ENCODE measurements at regions not wholly inside any gene's neighbourhood (a gene's known extent, or its start where the extent isn't known, plus 50 kb on each side); places are given as distances from the start of the nearest gene placed in this dataset.

- DNase-seq, result no peak
These were observed 50.0 kb upstream of the LCTL start for GRCh38 chr15:66615846-66616245.

DNA sequence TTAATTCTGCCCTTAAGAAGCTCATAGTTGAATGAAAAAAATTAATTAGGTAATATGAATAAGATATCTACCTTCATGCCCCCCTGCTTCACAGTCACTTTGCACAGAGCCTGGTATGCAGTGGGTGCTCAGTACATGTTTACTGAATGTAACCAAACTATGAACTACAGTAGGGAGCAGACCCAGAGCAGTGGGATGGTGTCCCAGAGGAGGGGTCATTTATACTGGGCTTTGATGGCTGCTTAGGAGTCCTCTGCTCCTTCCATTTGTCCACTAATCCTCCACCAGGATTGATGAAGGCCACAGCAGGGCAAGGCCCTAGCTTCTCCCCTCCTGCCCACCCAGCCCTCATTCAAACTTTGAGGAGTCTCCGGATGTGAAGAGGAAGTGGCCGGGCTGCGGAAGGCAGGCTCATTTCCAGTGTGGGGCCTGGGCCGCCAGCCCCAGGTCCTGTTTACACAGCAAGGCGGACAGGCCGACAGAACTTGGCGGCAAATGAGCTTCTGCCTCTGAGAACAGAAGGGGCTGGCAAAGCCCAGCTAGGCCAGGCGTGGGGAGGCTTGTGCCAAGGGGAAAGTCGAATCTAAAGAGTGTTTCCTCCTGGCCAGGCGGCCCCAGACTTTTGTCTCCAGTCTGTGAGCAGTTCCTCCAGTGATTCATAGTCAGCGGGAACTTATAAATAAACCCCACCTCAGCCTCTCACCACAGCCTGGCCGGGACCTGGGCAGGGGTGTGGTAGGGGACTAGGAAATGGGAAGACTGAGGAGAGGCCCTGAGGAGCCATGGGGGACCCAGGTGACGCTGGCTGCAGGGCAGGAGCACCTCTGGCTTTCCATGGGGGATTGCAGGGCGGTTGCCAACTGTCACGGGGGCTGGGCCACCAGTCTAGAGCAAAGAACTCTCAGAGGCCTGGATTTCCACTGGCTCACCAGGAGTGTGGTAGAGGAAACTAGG, 51.6 kb upstream of the LCTL start:
- DNase-seq, result peak; percentile 67

GRCh38 chr15:66619152-66619903, 53.5 kb upstream of the LCTL start:
- DNase-seq, result peak; percentile 75

DNA sequence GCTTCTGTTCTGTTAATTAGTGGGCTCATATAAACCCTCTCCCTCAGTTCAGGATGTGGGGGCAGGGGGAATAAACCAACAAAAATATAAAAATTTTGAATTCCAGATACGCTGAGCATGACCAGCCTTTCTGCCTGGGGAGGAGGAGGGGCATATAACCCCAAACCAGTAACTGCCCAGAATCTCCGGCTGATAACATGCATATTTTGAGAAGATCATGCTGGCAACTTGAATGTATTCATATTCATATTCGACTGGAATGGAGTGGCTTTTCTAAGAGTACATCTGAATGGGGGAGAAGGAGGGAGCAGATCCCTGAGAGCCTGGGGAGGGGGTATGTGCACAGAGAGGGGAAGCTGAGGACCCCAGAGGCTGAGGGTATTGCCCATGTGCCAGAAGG, 54.5 kb upstream of the LCTL start:
- no peak for DNase-seq

DNA sequence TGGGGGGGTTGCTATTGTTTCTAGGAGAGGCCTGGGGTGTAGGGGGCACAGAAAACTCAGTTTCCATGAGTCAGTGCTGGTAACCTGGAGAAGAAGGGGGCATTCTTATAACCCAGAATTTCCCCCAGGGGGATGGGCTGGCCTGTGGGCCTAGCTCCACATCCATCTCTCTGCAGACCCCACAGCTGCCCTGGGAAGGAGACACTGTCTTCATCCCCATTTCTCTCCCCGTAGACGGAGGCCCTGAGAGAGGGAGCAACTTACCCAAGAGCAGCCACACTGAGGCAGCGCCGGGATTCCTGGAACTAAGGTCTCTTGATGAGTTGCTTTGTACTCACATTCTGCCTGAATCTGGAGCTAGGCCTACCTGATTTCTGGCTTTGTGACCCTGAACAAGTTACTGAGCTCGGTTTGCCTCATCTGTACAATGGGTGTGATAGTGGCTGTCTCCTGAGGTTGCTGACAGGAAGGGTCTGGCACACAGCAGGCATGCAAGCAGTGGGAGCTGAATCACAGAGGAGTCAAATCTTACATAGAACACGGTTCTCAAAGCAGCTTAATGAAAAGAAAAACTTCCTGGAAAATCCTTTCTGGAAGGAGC, 55.0 kb upstream of the LCTL start:
- no peak for DNase-seq

DNA sequence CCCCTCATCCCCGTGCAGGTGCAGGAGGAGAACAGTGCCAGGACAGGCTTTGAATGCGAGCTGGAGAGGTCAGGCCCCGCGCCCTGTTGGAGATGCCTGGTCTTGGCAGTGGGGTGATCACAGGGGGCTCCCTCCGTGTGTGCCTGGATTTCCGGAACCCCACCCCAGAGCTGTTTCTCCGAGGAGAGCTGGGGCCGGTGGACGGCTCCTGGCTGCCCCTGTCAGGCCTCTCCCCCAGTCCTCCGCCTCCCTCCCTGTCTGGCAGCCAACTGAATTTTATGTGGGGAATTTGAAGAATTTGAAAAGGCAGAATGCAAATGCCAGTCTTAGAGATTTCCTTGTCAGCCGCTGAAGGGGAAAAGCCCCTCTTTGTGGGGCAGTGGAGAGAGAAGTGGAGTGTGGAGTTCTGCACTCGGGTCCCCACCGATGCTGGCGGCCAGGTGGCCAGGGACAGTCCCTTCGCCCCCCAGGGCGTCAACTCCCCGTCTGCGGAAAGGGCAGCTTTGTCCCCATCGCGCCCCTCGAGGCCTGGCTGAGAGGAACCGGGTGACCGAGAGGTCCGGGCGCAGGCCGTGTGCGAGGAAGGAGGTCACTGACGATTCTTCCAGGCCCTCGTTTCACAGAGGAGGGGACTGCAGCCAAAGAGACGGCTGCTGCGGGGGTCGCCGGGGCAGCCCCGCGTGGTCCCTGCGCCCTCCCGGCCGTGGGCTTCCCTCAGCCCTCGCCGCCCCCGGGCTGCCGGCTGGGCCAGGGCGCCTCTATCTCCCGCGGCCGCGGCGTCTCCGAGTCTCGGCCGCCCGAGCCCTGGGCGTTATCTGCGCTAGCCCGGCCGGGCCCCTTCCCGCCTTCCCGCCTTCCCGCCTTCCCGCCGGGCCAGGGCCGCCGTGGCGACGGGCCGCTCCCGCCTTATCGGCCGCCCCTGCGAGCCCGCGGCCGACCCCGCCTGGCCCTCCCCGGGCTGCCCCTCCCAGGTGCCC, 56.0 kb upstream of the LCTL start:
- peak; percentile 43 for DNase-seq

DNA sequence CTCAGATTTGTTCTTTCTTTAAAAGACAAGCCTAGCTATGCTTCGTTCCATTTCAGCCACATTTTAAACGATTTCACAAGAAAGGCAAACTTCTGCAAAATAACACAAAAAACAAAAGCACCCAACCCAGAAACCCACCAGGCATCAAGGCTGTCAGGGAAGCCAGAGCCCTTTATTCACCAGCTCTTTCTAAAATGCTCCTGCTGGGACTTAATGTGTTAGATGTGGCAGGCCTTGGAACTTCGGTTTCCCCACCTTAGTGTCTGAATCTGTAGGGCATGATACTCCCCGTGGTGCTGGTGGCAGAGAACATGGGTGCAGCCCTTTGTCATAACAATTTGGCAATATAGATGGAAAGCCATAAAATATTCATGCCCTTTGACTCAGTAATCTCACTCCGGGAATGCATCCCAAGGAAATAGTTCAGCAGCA, 56.8 kb upstream of the LCTL start:
- no peak for DNase-seq

- no peak for DNase-seq
These were observed 58.1 kb upstream of the LCTL start for GRCh38 chr15:66623801-66624453.

DNA sequence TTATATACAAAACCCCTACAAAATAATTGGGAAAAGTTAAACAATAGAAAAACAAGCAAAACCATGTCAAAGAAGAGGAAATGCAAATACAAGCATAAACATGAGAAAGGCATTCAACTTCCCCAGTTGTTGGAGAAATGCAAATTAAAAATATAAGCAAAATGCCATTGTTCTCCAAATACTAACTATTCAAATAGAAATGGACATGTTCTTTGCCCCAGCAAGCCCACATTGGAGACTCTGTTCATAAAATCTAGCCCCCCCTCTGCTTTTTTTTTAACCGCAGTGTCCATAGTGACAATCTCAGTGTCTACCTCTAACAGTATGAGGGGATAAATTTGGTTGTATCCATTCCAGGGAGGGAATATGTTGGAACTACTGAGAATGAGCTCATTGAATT, 59.7 kb upstream of the LCTL start:
- DNase-seq, result no peak

- DNase-seq, result no peak
These were observed 60.2 kb upstream of the LCTL start for GRCh38 chr15:66625974-66626373.

GRCh38 chr15:66628976-66629723, 63.4 kb upstream of the LCTL start:
- no peak for DNase-seq

- no peak for DNase-seq
These were observed 64.2 kb upstream of the LCTL start for GRCh38 chr15:66629817-66630576.

GRCh38 chr15:66630801-66631351, 65.1 kb upstream of the LCTL start:
- no peak for DNase-seq

- DNase-seq, result no peak
These were observed 65.9 kb upstream of the LCTL start for GRCh38 chr15:66631616-66632263.

DNA sequence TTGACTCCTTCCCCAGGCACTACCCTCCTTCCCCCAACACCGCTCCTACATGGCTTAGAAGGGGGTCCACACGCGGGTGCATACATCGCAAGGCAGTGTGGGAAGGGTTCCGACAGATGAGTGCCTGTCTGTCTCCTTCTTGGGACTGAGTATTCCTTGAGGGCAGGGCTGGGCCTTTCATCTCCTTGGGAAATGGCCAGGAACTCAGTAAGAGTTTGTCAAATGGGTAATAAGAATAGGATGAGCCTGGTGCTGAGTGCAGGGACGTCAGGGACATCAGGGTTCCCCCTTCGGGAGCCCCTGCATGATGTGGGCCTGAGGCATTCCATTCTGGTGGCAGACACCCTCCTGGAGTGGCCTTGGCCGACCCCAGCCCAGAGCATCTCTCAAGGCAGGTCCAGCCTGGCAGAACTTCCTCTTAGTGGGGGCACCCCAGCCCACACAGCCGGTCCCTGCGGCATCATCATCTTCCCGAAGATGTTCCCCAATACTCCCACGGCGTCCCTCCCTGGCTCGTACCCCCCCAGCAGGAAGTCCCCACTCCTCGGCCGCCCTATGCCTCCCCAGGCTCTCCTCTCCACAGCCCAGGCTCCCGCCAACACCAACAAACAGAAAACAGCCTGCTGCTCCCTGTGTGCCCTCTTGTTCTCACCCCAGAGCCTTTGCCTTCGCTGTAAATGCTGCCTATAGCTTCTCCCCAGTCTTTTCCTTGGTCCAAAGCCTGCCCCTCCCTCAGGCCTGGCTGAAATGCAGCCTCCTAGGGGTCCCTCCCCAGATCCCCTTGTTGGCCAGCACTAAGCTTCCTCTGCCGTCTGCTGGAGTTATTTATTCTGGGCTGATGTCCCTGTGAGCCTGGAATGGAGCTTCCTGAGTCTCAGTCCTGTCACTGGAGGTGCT, 67.5 kb upstream of the LCTL start:
- no peak for DNase-seq

DNA sequence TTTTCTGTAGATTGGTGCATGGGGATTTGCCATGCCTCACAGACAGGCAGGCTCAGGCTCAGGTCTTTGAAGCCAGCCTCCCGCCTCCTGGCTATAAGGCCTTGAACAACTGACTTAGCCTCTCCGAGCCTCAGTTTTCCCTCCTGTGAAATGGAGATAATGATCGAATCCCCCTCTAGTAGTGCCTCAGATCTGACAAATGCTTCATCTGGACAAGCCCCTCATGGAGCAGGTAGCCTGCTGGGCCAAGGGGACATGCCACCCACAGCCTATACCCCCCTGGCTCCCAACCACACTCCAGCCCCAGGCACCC, 68.1 kb upstream of the LCTL start:
- DNase-seq, result no peak

DNA sequence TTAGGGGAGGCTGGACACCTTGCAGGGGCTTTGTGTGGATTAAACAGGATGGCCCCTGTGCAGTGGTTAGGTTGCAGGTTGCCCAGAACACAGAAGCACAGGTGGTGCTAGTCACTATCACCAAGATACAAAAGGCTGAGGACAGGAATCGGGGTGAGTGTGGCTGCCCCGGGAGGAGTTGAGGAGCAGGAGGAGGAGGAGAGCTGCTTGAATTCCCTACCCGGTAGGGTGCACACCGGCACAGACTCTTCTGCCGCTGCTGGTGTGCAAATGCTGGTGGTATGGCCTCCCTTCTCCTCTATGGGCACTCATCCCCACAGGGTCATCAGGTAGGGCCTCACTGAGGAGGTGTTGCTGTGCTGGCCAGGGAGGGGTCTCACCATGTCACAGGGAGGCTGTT, 67.5 kb upstream of the SMAD6 start:
- DNase-seq, result no peak

DNA sequence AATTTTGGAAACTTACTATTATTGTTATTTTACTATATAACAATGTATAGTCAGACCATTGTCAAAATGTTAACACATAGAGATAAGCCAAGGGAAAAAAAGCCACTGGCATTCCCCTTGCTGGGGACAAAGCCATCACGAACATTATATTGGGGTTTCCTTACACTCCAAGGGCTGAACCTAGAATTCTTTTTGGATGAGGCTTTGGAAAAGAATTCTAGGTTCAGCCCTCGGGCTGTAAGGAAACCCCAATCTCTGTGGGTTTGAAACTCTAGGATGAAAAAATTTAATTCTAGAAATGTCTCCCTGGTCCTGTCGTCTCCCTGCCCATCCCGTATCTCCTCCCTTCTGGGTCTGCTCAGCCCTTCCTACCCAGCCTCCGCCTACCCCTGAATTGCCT, 67.0 kb upstream of the SMAD6 start:
- peak; percentile 55 for DNase-seq

DNA sequence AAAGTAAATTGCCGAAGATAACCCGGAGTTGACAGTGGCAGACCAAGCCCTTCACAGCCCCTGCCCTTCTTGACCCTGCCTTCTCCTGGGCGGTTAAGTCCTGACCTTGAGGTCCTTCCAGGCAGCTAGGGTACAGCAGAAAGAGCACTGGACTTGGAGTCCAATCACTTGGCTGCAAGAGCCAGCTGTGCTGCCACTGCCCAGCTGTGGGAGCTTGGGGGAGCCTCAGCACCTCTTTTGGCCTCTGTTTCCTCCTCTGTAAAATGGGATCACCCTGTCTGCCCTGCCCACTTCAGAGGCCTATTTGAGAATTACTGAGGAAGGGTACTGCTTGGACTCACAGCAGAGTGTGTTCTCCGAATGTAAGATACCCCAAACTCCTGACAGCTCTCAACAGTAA, 66.2 kb upstream of the SMAD6 start:
- no peak for DNase-seq

Data from EL (cell line).